Neuronal stem cell (in vitro differentiated cells): ENCODE measurements at regions not wholly inside any gene's neighbourhood (a gene's known extent, or its start where the extent isn't known, plus 50 kb on each side); places are given as distances from the start of the nearest gene placed in this dataset.
"Not testable (repeated sequence)": the region's sequence is repeated elsewhere in the genome, so short reads cannot be mapped to it uniquely, and the experiment has no call there.

Source experiments
- DNase-seq: peaks from one replicate; pipeline ENCODE4 v3.0.0-alpha.2; 2013; ENCODE audit warnings: low spot score
- H2AFZ ChIP-seq: one replicate; pipeline ENCODE4 v1.6.1; 2013; ENCODE audit warnings: mild to moderate bottlenecking, low read length, inconsistent platforms
- H2AK5ac ChIP-seq: 2 replicates; pipeline ENCODE4 v1.6.1; 2013; ENCODE audit warnings: low read depth, mild to moderate bottlenecking, inconsistent platforms, low read length, moderate library complexity, mixed read lengths
- H2BK120ac ChIP-seq: 2 replicates; pipeline ENCODE4 v1.6.1; 2013; ENCODE audit warnings: low read depth, mild to moderate bottlenecking, inconsistent platforms, low read length, moderate library complexity, mixed read lengths
- H2BK12ac ChIP-seq: one replicate; pipeline ENCODE4 v1.6.1; 2013; ENCODE audit warnings: low read length, inconsistent platforms
- H2BK15ac ChIP-seq: 2 replicates; pipeline ENCODE4 v1.6.1; 2013; ENCODE audit warnings: mild to moderate bottlenecking, low read length, inconsistent platforms, mixed read lengths
- H2BK5ac ChIP-seq: one replicate; pipeline ENCODE4 v1.6.1; 2013; ENCODE audit warnings: inconsistent platforms, mild to moderate bottlenecking, low read length, moderate library complexity
- H3K14ac ChIP-seq: one replicate; pipeline ENCODE4 v1.6.1; 2013; ENCODE audit warnings: low read length, inconsistent platforms
- H3K18ac ChIP-seq: 2 replicates; pipeline ENCODE4 v1.6.1; 2013; ENCODE audit warnings: low read length, inconsistent platforms
- H3K23ac ChIP-seq: 2 replicates; pipeline ENCODE4 v1.6.1; 2013; ENCODE audit warnings: low read depth, mild to moderate bottlenecking, mixed read lengths, low read length, inconsistent platforms; ENCODE audit not compliant: poor library complexity
- H3K27ac ChIP-seq: replicated peaks from 3 replicates; pipeline ENCODE4 v1.5.1; 2013; ENCODE audit warnings: low read length, inconsistent platforms
- H3K27me3 ChIP-seq, 3 experiments: 2 replicates each; pipeline ENCODE4 v1.6.1; 2013; ENCODE audit warnings: low read length in 3 of 3, mild to moderate bottlenecking in 2 of 3, inconsistent platforms in 1 of 3, low read depth in 1 of 3, mixed read lengths in 1 of 3, moderate library complexity in 1 of 3; ENCODE audit not compliant: control insufficient read depth in 3 of 3, insufficient read depth in 3 of 3
- H3K36me3 ChIP-seq, 2 donors: replicated peaks in 1 of 2; 2 replicates each; pipeline ENCODE4 v1.6.1; 2013; ENCODE audit warnings: low read length in 2 of 2; ENCODE audit not compliant: control insufficient read depth in 2 of 2, insufficient read depth in 2 of 2
- H3K4ac ChIP-seq: 2 replicates; pipeline ENCODE4 v1.6.1; 2013; ENCODE audit warnings: inconsistent platforms, mild to moderate bottlenecking, low read length, moderate library complexity
- H3K4me1 ChIP-seq, 2 donors: 1 replicate in 1 of 2; 2 replicates in 1 of 2; pipeline ENCODE4 v1.6.1; 2013; ENCODE audit warnings: low read length in 2 of 2, low read depth in 1 of 2; ENCODE audit not compliant: control insufficient read depth in 2 of 2, insufficient read depth in 1 of 2
- H3K4me2 ChIP-seq: one replicate; pipeline ENCODE4 v1.6.1; 2013; ENCODE audit warnings: mild to moderate bottlenecking, low read length, inconsistent platforms; ENCODE audit not compliant: insufficient read depth, poor library complexity, severe bottlenecking
- H3K4me3 ChIP-seq, 2 donors: 2 replicates each; pipeline ENCODE4 v1.5.1; 2013; ENCODE audit warnings: low read length in 2 of 2, mild to moderate bottlenecking in 2 of 2, inconsistent platforms in 1 of 2, moderate library complexity in 1 of 2
- H3K79me1 ChIP-seq: one replicate; pipeline ENCODE4 v1.6.1; 2013; ENCODE audit warnings: low read depth, mild to moderate bottlenecking, inconsistent platforms, low read length, moderate library complexity
- H3K9ac ChIP-seq: one replicate; pipeline ENCODE4 v1.6.1; 2013; ENCODE audit warnings: mild to moderate bottlenecking, low read depth, low read length, inconsistent platforms; ENCODE audit not compliant: poor library complexity
- H3K9me3 ChIP-seq, 2 donors: replicated peaks in 1 of 2; 2 replicates each; pipeline versions ENCODE3 to v1.6.1; 2013; ENCODE audit warnings: low read length in 2 of 2, mild to moderate bottlenecking in 2 of 2, inconsistent platforms in 1 of 2, low read depth in 1 of 2, mixed read lengths in 1 of 2, moderate library complexity in 1 of 2; ENCODE audit not compliant: control insufficient read depth in 2 of 2, insufficient read depth in 1 of 2
- H4K8ac ChIP-seq: one replicate; pipeline ENCODE4 v1.6.1; 2013; ENCODE audit warnings: low read depth, mild to moderate bottlenecking, inconsistent platforms, low read length, moderate library complexity
- H4K91ac ChIP-seq: one replicate; pipeline ENCODE4 v1.6.1; 2013; ENCODE audit warnings: low read length, low read depth, mild to moderate bottlenecking, inconsistent platforms; ENCODE audit not compliant: poor library complexity
- WGBS, 2 donors: extraction: QIAGEN DNeasy Blood & Tissue Kit; methylation state at CpG; one replicate each; pipeline ENCODE4 v1.1.7; 2013; ENCODE audit warnings: missing lambda C conversion rate in 2 of 2, mixed read lengths in 1 of 2; ENCODE audit not compliant: insufficient read length in 2 of 2, insufficient replicate concordance in 1 of 2; ENCODE audit errors: extremely low coverage in 2 of 2; 5-methylcytosine and 5-hydroxymethylcytosine counted together

DNA sequence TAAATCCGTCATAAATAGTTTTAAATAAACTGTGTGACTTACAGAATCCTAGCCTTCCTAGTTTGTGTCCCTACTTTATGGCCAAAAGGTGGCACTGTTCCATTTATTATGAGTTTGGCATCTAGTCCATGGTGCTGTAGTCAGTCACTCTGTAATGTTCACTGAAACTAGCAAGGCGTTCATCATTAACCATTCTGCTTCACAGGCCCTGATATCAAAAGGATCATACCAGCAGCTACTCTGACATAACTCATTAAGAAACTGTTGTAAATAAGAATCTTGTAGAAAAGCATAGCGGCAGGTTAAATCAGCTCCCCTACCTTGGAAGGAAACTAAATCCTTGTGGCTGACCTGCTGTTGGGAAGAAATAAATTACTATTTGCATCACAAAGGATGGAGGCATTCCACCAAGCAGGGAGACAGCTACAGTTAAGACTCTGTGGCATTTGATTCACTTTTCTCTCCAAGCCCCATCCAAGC is 919.6 kb upstream of the DIAPH2 start:
- Histone ChIP-seq H4K8ac (no peak overlapping the region), H3K14ac (no peak overlapping the region), H3K4me1 (no peaks in the 10 kb centered on the region), H2AFZ (no peak overlapping the region), H2AK5ac (no peak overlapping the region), H3K79me1 (no peaks in the 10 kb centered on the region), H3K4me2 (no peak overlapping the region), H2BK12ac (no peak overlapping the region), H3K18ac (no peak overlapping the region), H3K36me3 (no peaks in the 10 kb centered on the region), H3K9me3 (no peaks in the 10 kb centered on the region), H2BK5ac (no peak overlapping the region), H4K91ac (no peak overlapping the region), H3K9ac (no peak overlapping the region), H3K4ac (no peak overlapping the region), H2BK15ac (no peak overlapping the region), H2BK120ac (no peak overlapping the region), H3K27ac (no peak overlapping the region), H3K4me3 (no peak overlapping the region), H3K23ac (no peak overlapping the region), H3K27me3 (no peaks in the 10 kb centered on the region)
- peak; percentile 32 for DNase-seq
- no CpG with 5 or more reads among the region's 3 CpGs for WGBS, 2 donors

GRCh38 chrX:95771198-95771597 is 913.4 kb upstream of the DIAPH2 start:
- H3K14ac ChIP-seq, H3K36me3 ChIP-seq, H3K4ac ChIP-seq, H4K8ac ChIP-seq, DNase-seq, H2BK120ac ChIP-seq, H4K91ac ChIP-seq, H3K18ac ChIP-seq, H2BK5ac ChIP-seq, H3K27me3 ChIP-seq, H3K4me1 ChIP-seq, H3K4me2 ChIP-seq, H3K9me3 ChIP-seq, H3K23ac ChIP-seq, H3K4me3 ChIP-seq, H2BK15ac ChIP-seq, H3K9ac ChIP-seq, H3K27ac ChIP-seq, H2AFZ ChIP-seq, H2AK5ac ChIP-seq, H2BK12ac ChIP-seq, H3K79me1 ChIP-seq: not testable (repeated sequence)
- WGBS, 2 donors: no CpG with 5 or more reads among the region's 6 CpGs

DNA sequence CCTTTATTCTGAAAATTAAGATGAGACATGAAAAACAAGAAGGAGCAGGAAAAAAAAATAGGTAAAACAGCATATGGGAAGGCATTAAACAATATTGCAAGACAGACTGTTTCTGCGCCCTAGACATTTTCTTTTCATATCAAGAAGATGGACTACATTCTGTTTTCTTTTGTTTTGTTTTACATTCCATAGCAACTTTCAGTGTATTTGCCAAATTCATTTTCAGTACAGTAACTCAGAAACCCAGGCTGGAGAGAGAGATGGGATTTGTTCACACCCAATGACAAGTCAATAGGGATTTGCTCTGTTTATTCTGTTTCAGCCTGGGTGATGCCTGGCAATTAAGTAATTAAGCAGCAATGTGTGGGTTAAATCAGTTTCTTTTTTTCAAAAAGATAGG is 892.8 kb upstream of the DIAPH2 start:
- H3K9ac ChIP-seq: no peak overlapping the region
- H2BK5ac ChIP-seq: no peak overlapping the region
- no peak overlapping the region for H3K23ac ChIP-seq
- H3K4me3 ChIP-seq: no peak overlapping the region
- no peak overlapping the region for H3K4me2 ChIP-seq
- H2AFZ ChIP-seq: no peak overlapping the region
- H3K4ac ChIP-seq: no peak overlapping the region
- no peaks in the 10 kb centered on the region for H3K36me3 ChIP-seq
- no peaks in the 10 kb centered on the region for H3K9me3 ChIP-seq
- no peak overlapping the region for H3K14ac ChIP-seq
- no peak overlapping the region for H4K8ac ChIP-seq
- no peak overlapping the region for H2BK120ac ChIP-seq
- H3K27ac ChIP-seq: no peak overlapping the region
- no peak for DNase-seq
- H2BK15ac ChIP-seq: no peak overlapping the region
- H3K79me1 ChIP-seq: no peaks in the 10 kb centered on the region
- H2BK12ac ChIP-seq: no peak overlapping the region
- H3K4me1 ChIP-seq: no peaks in the 10 kb centered on the region
- no peak overlapping the region for H2AK5ac ChIP-seq
- H3K27me3 ChIP-seq: no peaks in the 10 kb centered on the region
- WGBS, 2 donors: no CpG with 5 or more reads among the region's 1 CpG
- no peak overlapping the region for H3K18ac ChIP-seq
- no peak overlapping the region for H4K91ac ChIP-seq

GRCh38 chrX:95797344-95797743 is 887.3 kb upstream of the DIAPH2 start:
- Histone ChIP-seq H3K4me1 (no peaks in the 10 kb centered on the region), H4K8ac (no peak overlapping the region), H3K9me3 (no peaks in the 10 kb centered on the region), H3K27me3 (no peaks in the 10 kb centered on the region), H3K9ac (no peak overlapping the region), H2AFZ (no peak overlapping the region), H3K23ac (no peak overlapping the region), H4K91ac (no peak overlapping the region), H3K4ac (no peak overlapping the region), H2AK5ac (no peak overlapping the region), H3K4me3 (no peak overlapping the region), H2BK5ac (no peak overlapping the region), H3K14ac (no peak overlapping the region), H3K27ac (no peak overlapping the region), H3K4me2 (no peak overlapping the region), H3K36me3 (no peaks in the 10 kb centered on the region), H2BK120ac (no peak overlapping the region), H3K79me1 (no peaks in the 10 kb centered on the region), H2BK12ac (no peak overlapping the region), H3K18ac (no peak overlapping the region), H2BK15ac (no peak overlapping the region)
- DNase-seq: no peak
- WGBS, 2 donors: no CpG with 5 or more reads among the region's 1 CpG
